Esophagus squamous epithelium (tissue), 4 donors: ENCODE measurements at regions not wholly inside any gene's neighbourhood (a gene's known extent, or its start where the extent isn't known, plus 50 kb on each side); places are given as distances from the start of the nearest gene placed in this dataset.

Source experiments
- POLR2A ChIP-seq, 4 donors: fragments of 450-650 bp; IDR thresholded peaks; one replicate each; pipeline ENCODE4 v1.6.1; 2017; ENCODE audit warnings: antibody characterized with exemption in 4 of 4, mild to moderate bottlenecking in 4 of 4, moderate library complexity in 3 of 4
- TF ChIP-seq, protein P1 (sequence below), 6 experiments: fragments of 450-650 bp in 4 of 6; fragments of 200-600 bp in 2 of 6; sonication (generic) in 2 of 6; IDR thresholded peaks; one replicate each; pipeline ENCODE4 v1.5.1; 2016 to 2019; ENCODE audit warnings: antibody characterized with exemption in 6 of 6, mild to moderate bottlenecking in 4 of 6, moderate library complexity in 4 of 6

DNA sequence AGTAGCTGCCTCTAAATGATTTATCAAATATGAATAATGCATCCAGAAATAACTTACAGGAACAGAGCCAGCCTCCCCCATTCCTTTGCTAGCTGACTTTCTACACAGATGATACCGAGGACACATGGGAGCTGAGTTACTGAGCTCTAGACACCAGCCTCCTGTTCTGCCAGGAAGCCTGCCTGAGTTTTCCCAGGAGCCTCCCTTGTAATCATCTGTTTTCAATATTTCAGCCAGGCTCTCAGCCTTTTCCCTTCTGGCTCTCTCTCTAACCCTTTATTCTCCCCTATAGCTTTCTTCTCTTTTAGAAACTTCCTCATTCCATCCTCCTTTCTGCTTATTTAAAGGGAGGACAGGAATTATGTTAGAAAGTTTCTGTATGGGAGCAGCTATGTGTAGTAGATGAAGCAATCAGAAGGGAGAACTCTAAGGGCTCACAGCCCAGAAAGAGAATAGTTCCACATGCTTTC lies 911.6 kb downstream of the TDRD15 start:
- TF ChIP-seq, protein P1, sequence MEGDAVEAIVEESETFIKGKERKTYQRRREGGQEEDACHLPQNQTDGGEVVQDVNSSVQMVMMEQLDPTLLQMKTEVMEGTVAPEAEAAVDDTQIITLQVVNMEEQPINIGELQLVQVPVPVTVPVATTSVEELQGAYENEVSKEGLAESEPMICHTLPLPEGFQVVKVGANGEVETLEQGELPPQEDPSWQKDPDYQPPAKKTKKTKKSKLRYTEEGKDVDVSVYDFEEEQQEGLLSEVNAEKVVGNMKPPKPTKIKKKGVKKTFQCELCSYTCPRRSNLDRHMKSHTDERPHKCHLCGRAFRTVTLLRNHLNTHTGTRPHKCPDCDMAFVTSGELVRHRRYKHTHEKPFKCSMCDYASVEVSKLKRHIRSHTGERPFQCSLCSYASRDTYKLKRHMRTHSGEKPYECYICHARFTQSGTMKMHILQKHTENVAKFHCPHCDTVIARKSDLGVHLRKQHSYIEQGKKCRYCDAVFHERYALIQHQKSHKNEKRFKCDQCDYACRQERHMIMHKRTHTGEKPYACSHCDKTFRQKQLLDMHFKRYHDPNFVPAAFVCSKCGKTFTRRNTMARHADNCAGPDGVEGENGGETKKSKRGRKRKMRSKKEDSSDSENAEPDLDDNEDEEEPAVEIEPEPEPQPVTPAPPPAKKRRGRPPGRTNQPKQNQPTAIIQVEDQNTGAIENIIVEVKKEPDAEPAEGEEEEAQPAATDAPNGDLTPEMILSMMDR (IDR thresholded peaks at IDR 0.05), result no peak
- TF ChIP-seq POLR2A (IDR thresholded peaks at IDR 0.05), result no peak
